Superior temporal gyrus (tissue), 1 donor: ENCODE measurements at regions not wholly inside any gene's neighbourhood (a gene's known extent, or its start where the extent isn't known, plus 50 kb on each side); places are given as distances from the start of the nearest gene placed in this dataset.
"Not testable (repeated sequence)": the region's sequence is repeated elsewhere in the genome, so short reads cannot be mapped to it uniquely, and the experiment has no call there.

Experiments used
- DNase-seq: peaks from one replicate; pipeline ENCODE4 v3.0.0-alpha.2; 2016; ENCODE audit errors: extremely low spot score

GRCh38 chr2:21332993-21333625, 209.3 kb downstream of the TDRD15 start:
- DNase-seq: no peak

- no peak for DNase-seq
These were observed 209.9 kb downstream of the TDRD15 start for GRCh38 chr2:21333684-21334083.

GRCh38 chr2:21346984-21347383, 223.2 kb downstream of the TDRD15 start:
- DNase-seq: no peak

DNA sequence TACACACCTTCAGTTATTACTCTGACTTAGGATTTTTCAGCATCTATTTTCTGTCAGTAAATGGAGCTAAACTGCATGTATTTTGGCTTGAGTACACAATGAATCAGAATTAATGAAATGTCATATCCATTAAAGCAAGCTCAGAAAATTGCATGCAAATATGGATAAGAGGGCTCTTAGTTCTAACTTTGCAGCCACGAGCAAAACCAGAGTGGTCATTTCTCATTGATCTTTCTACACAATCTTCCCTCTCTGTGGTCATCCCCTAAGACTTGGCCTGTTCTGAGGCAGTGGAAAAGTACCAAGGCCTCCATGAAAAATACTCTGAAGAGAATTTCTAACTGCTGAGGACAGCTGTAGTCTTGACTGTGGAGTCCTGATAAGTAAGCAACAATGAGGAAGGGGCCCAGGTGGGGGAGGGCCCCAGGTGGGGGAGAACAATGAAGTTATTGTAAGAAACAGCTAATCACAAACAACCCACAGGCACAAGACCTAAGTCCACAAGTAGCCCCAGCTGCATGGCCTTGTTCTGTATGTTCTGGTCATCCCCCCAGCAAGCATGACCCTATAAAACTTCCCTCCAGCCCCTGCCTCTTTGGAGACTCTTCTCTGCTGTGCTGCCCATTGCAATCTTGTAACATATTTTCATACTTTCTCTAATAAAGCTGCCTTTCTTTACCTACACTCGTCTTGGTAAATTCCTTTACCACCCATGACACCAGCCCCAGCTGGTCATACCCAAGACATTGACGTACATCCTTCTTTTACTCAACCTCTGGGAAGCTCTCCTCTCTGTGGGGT, 230.3 kb downstream of the TDRD15 start:
- no peak for DNase-seq

DNA sequence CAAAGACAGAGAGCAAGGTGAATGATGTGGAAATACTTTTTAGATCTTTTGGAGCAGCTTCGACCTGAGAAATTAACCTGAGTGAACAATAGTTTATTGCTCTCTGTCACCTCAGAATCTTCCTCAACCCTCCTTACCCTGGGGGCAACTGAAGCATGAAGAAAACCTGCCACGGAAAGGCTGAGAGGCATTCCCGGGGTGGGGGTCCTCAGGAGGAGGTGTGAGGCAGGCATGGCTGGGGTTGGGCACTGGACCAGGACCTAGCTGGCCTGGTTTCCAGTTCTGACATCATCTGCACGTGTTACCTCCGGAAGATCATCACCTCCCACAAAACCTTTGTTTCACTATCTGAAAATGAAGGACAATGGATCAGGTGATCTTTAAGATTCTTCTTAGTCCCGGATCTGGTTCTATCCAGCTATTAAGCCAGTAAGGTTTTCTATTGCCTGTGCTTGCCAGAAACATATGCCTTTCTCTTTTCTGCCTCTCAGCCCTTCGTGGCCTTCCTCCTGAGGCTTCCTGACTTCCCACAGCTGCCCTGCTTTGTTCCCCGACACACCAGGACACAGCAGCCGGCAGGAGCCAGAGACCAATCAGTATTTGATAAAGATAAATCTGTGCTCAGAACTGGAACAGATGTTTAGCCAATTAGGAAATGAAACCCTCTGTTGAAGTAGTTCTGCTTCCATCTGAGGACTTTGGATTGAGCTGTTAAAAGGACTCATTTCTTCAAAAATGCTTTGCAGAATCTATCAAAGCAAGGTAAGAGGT, 232.5 kb downstream of the TDRD15 start:
- no peak for DNase-seq

- DNase-seq: no peak
These were observed 233.1 kb downstream of the TDRD15 start for GRCh38 chr2:21356857-21357255.

DNA sequence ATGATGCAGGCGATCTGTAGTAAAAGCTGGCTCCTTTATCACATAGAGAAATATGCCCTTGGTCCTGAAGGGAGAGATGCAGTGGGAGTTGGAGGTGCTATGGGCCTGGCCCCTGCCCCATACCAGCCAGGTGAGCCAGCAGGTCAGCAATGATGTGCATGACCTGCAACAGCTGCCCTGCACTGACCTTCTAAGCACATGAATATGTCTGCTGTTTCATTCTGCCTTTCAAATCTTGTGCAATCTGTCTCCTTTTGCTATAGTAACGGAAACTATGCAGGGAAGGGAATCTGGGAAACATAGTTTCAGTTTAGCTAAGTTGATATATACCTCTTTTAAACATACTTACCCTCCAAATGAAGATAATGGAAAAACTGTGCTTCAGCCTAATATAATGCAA, 235.2 kb downstream of the TDRD15 start:
- DNase-seq: no peak

DNA sequence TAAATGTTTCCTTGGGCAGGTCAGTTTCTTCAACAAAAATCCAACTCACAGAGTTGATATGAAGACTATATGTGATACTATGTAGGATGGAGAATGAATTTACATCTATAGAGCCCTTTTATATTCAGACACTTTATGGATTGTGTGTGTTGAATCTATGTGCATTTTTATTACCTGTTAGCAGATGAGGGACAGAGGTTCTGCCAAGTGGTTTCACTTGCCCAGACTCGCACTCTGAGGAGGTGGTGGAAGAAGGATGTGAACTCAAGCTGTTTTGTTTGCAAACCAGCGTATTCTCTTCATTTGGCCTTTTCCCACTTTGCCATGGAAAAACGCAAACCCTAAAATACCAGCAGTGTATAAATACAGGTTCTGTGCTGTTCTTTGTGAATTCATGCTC, 237.6 kb downstream of the TDRD15 start:
- DNase-seq: no peak

DNA sequence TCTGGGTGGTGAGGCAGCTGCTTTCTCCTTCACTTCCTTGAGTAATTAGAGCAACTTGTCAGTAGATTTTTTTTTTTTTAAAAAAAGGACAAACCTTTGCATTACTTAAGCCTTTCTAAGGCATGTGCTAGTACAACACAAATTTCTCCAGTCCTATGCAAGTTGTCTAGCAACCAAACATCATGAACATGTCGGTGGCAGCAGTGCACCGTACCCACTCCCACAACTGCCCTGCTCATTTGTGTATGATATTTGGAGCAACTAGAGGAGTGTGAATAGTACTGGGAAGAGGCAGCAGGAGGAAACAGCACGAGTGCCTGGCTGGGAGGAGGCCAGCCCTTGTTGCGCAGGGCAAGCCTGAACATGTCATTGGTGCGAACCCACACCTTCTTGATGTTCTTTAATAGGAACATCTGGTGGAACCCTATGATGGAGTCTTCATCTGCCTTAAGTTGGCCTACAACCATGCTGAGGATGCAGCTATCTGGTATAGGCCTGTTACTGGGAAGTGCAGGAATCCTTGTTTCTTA, 238.3 kb downstream of the TDRD15 start:
- no peak for DNase-seq

- DNase-seq: no peak
These were observed 239.6 kb downstream of the TDRD15 start for GRCh38 chr2:21363364-21363763.

GRCh38 chr2:21367421-21367820, 243.7 kb downstream of the TDRD15 start:
- DNase-seq: no peak

DNA sequence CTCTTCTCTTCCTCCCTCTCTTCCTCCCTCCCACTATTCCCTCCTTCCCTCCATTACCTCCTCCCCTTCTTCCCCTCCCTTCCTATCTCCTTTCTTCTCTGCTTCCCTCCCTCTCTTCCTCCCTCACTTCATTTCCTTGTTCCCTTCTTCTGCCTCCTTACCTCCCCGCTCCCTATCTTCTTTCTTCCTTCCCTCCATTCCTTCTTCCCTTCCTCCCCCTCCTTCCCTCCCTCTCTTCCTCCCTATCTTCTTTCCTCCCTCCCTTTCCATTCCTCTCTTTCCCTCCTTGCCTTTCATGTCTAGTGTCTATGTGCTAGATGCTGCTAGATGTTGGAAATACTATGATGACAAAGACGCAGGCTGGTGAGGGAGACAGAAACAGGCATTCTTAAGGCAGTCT, 246.0 kb downstream of the TDRD15 start:
- no peak for DNase-seq

DNA sequence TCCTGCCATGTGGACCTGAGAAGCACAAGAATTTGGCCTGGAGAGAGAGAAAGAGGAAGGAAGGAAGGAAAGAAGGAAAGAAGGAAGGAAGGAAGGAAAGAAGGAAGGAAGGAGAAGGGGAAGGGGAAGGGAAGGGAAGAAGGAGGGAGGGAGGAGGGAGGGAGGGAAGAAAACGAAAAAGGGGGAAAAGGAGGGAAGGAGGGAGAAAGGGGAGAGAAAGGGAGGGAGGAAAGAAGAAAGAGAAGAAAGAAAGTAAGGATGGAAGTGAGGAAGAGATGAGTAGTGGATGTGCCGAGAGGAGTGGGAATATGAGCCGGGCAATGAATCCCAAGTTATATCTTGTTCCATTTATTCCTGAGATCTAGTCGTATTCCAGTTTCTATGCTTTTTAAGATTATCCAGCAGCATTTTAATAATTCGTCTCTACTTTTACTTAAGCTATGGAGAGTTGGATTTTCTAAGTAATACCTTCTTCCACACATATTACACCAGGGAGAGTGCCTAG, 247.8 kb downstream of the TDRD15 start:
- DNase-seq: no peak

GRCh38 chr2:21372654-21373053, 248.9 kb downstream of the TDRD15 start:
- DNase-seq: peak; percentile 69

DNA sequence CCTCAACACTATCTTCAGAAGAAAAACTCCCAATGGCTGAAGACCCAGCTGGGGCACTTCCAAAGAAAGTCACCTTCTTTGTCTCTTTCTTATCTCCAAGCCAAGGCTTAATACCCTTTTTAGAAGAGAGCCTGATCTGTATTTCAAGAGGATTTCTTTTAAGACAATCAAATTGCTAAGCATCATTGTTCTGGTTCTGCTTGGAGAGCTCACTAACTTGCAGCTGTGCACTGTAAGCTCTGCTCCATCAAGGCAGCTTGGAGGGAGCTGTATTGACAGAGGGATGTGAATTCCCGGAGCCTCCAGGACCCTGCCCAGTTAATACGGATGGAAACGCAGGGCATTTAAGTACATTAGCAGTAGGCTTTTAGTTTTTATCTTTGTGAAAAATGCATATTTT, 253.1 kb downstream of the TDRD15 start:
- DNase-seq: peak; percentile 29

GRCh38 chr2:21379140-21379539, 255.4 kb downstream of the TDRD15 start:
- no peak for DNase-seq

- not testable (repeated sequence) for DNase-seq
These were observed 255.9 kb downstream of the TDRD15 start for GRCh38 chr2:21379668-21380067.

DNA sequence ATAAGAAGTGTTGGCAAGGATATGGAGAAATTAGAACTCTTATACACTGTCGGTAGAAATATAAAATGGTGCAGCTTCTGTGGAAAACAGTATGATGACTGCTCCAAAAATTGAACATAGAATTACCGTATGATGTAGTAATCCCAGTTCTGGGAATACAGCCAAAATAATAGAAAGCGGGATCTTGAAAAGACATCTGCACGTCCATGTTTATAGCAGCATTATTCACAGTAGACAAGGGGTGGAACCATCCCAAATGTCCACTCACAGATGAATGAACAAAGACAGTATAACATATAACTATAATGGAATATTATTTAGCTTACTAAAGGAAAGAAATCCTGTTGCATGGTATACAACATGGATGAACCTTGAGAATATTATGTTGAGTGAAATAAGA, 257.7 kb downstream of the TDRD15 start:
- peak; percentile 95 for DNase-seq

DNA sequence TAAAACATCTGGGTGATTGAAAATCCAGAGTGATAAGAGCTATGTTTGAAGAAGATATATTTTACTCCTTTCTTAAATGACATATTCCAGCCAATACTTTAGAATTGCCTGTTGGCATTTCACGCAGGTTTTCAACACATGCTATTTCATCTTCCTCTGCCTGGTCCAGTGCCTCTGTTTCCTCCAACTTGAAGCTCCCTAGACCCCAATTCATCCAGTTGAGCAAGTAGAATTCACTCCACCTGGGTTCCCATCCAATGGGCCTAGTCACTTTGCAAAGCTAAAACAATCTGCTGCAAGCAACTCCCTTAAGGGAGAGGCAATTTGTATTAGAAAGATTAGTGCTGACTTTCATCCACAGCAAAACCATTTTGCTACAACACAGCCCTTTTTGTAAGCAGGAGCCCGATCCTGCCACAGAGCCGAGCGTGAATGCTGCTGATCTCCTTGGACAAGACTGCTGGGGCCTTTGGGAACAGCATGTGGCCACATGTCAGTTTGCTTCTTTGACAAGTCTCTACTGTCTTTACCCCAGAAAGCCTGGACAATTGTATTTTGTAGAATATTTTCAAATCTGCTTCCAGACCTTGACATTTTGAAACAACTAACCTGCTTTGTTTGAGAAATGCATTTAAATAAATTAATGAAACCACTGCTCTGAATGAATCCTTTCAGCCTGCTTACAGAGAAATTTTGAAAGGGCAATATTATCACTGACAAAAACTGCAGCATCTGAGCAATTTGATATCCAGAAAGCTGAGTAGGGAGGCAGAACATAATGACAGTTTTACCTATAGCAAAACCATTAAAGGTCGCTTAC, 259.1 kb downstream of the TDRD15 start:
- peak; percentile 88 for DNase-seq

- no peak for DNase-seq
These were observed 262.9 kb downstream of the TDRD15 start for GRCh38 chr2:21386666-21387065.

- DNase-seq: no peak
These were observed 268.9 kb downstream of the TDRD15 start for GRCh38 chr2:21392649-21393048.
